ENCODE measurements at regions not wholly inside any gene's neighbourhood (a gene's known extent, or its start where the extent isn't known, plus 50 kb on each side); places are given as distances from the start of the nearest gene placed in this dataset.

GRCh38 chr6:3625980-3626563, 125.4 kb downstream of the PXDC1 start:
- H3K9me3 ChIP-seq (ENCODE audit: low read length): no peaks in the 10 kb centered on the region
- no peaks in the 10 kb centered on the region for H3K27me3 ChIP-seq (ENCODE audit: control insufficient read depth in 1 of 2, insufficient read depth in 2 of 2, low read length in 2 of 2)
- no peaks in the 10 kb centered on the region for H3K36me3 ChIP-seq (ENCODE audit: insufficient read depth, low read length)
- H3K27ac ChIP-seq (ENCODE audit: low read depth, low read length): no peak overlapping the region
- no peak overlapping the region for H3K9ac ChIP-seq (ENCODE audit: low read length)
- no peaks in the 10 kb centered on the region for H3K4me1 ChIP-seq (ENCODE audit: insufficient read depth, low read length)
- H3K4me3 ChIP-seq (ENCODE audit: low read depth in 1 of 2, low read length in 2 of 2): no peak overlapping the region

- no peaks in the 10 kb centered on the region for H3K36me3 ChIP-seq (ENCODE audit: insufficient read depth, low read length)
- H3K9ac ChIP-seq (ENCODE audit: low read length): no peak overlapping the region
- no peaks in the 10 kb centered on the region for H3K9me3 ChIP-seq (ENCODE audit: low read length)
- H3K27me3 ChIP-seq (ENCODE audit: control insufficient read depth in 1 of 2, insufficient read depth in 2 of 2, low read length in 2 of 2): no peaks in the 10 kb centered on the region
- H3K27ac ChIP-seq (ENCODE audit: low read depth, low read length): no peak overlapping the region
- H3K4me3 ChIP-seq (ENCODE audit: low read depth in 1 of 2, low read length in 2 of 2): no peak overlapping the region
- no peaks in the 10 kb centered on the region for H3K4me1 ChIP-seq (ENCODE audit: insufficient read depth, low read length)
These were observed 126.1 kb downstream of the PXDC1 start for GRCh38 chr6:3625149-3625979.

- Histone ChIP-seq H3K27me3 (ENCODE audit: control insufficient read depth in 1 of 2, insufficient read depth in 2 of 2, low read length in 2 of 2) (no peaks in the 10 kb centered on the region), H3K4me1 (ENCODE audit: insufficient read depth, low read length) (no peaks in the 10 kb centered on the region), H3K9me3 (ENCODE audit: low read length) (no peaks in the 10 kb centered on the region), H3K27ac (ENCODE audit: low read depth, low read length) (no peak overlapping the region), H3K9ac (ENCODE audit: low read length) (no peak overlapping the region), H3K36me3 (ENCODE audit: insufficient read depth, low read length) (no peaks in the 10 kb centered on the region), H3K4me3 (ENCODE audit: low read depth in 1 of 2, low read length in 2 of 2) (no peak overlapping the region)
These were observed 127.0 kb downstream of the PXDC1 start for GRCh38 chr6:3624250-3625136.

- Histone ChIP-seq H3K4me1 (ENCODE audit: insufficient read depth, low read length) (no peaks in the 10 kb centered on the region), H3K4me3 (ENCODE audit: low read depth in 1 of 2, low read length in 2 of 2) (no peak overlapping the region), H3K9ac (ENCODE audit: low read length) (no peak overlapping the region), H3K27ac (ENCODE audit: low read depth, low read length) (no peak overlapping the region), H3K9me3 (ENCODE audit: low read length) (no peaks in the 10 kb centered on the region), H3K36me3 (ENCODE audit: insufficient read depth, low read length) (no peaks in the 10 kb centered on the region), H3K27me3 (ENCODE audit: control insufficient read depth in 1 of 2, insufficient read depth in 2 of 2, low read length in 2 of 2) (no peaks in the 10 kb centered on the region)
These were observed 127.9 kb downstream of the PXDC1 start for GRCh38 chr6:3623451-3624249.

- no peaks in the 10 kb centered on the region for H3K36me3 ChIP-seq (ENCODE audit: insufficient read depth, low read length)
- no peak overlapping the region for H3K27ac ChIP-seq (ENCODE audit: low read depth, low read length)
- H3K9ac ChIP-seq (ENCODE audit: low read length): no peak overlapping the region
- H3K27me3 ChIP-seq (ENCODE audit: control insufficient read depth in 1 of 2, insufficient read depth in 2 of 2, low read length in 2 of 2): no peaks in the 10 kb centered on the region
- no peaks in the 10 kb centered on the region for H3K4me1 ChIP-seq (ENCODE audit: insufficient read depth, low read length)
- no peaks in the 10 kb centered on the region for H3K9me3 ChIP-seq (ENCODE audit: low read length)
- no peak overlapping the region for H3K4me3 ChIP-seq (ENCODE audit: low read depth in 1 of 2, low read length in 2 of 2)
These were observed 130.1 kb downstream of the PXDC1 start for GRCh38 chr6:3621411-3621810.

- Histone ChIP-seq H3K4me1 (ENCODE audit: insufficient read depth, low read length) (no peaks in the 10 kb centered on the region), H3K9me3 (ENCODE audit: low read length) (no peaks in the 10 kb centered on the region), H3K27me3 (ENCODE audit: control insufficient read depth in 1 of 2, insufficient read depth in 2 of 2, low read length in 2 of 2) (no peaks in the 10 kb centered on the region), H3K36me3 (ENCODE audit: insufficient read depth, low read length) (no peaks in the 10 kb centered on the region), H3K4me3 (ENCODE audit: low read depth in 1 of 2, low read length in 2 of 2) (no peak overlapping the region), H3K9ac (ENCODE audit: low read length) (no peak overlapping the region), H3K27ac (ENCODE audit: low read depth, low read length) (no peak overlapping the region)
These were observed 130.6 kb downstream of the PXDC1 start for GRCh38 chr6:3620937-3621336.

- Histone ChIP-seq H3K36me3 (ENCODE audit: insufficient read depth, low read length) (no peaks in the 10 kb centered on the region), H3K9me3 (ENCODE audit: low read length) (no peaks in the 10 kb centered on the region), H3K27me3 (ENCODE audit: control insufficient read depth in 1 of 2, insufficient read depth in 2 of 2, low read length in 2 of 2) (no peaks in the 10 kb centered on the region), H3K4me1 (ENCODE audit: insufficient read depth, low read length) (no peaks in the 10 kb centered on the region), H3K9ac (ENCODE audit: low read length) (no peak overlapping the region), H3K4me3 (ENCODE audit: low read depth in 1 of 2, low read length in 2 of 2) (no peak overlapping the region), H3K27ac (ENCODE audit: low read depth, low read length) (no peak overlapping the region)
These were observed 131.1 kb downstream of the PXDC1 start for GRCh38 chr6:3620389-3620788.

- H3K36me3 ChIP-seq (ENCODE audit: insufficient read depth, low read length): no peaks in the 10 kb centered on the region
These were observed 131.7 kb downstream of the PXDC1 start for GRCh38 chr6:3619800-3620199.

GRCh38 chr6:3619201-3619600, 132.3 kb downstream of the PXDC1 start:
- Histone ChIP-seq H3K4me3 (ENCODE audit: low read depth in 1 of 2, low read length in 2 of 2) (no peak overlapping the region), H3K36me3 (ENCODE audit: insufficient read depth, low read length) (no peaks in the 10 kb centered on the region), H3K27ac (ENCODE audit: low read depth, low read length) (no peak overlapping the region), H3K4me1 (ENCODE audit: insufficient read depth, low read length) (no peaks in the 10 kb centered on the region), H3K9ac (ENCODE audit: low read length) (no peak overlapping the region), H3K9me3 (ENCODE audit: low read length) (no peaks in the 10 kb centered on the region), H3K27me3 (ENCODE audit: control insufficient read depth in 1 of 2, insufficient read depth in 2 of 2, low read length in 2 of 2) (no peaks in the 10 kb centered on the region)

More at GRCh38 chr6:3619800-3620199, 131.7 kb downstream of the PXDC1 start:
- Histone ChIP-seq H3K27ac (ENCODE audit: low read depth, low read length) (no peak overlapping the region), H3K4me1 (ENCODE audit: insufficient read depth, low read length) (no peaks in the 10 kb centered on the region), H3K9me3 (ENCODE audit: low read length) (no peaks in the 10 kb centered on the region), H3K27me3 (ENCODE audit: control insufficient read depth in 1 of 2, insufficient read depth in 2 of 2, low read length in 2 of 2) (no peaks in the 10 kb centered on the region), H3K9ac (ENCODE audit: low read length) (no peak overlapping the region), H3K4me3 (ENCODE audit: low read depth in 1 of 2, low read length in 2 of 2) (no peak overlapping the region)

- Histone ChIP-seq H3K9me3 (ENCODE audit: low read length) (no peaks in the 10 kb centered on the region), H3K36me3 (ENCODE audit: insufficient read depth, low read length) (no peaks in the 10 kb centered on the region), H3K9ac (ENCODE audit: low read length) (no peak overlapping the region), H3K4me3 (ENCODE audit: low read depth in 1 of 2, low read length in 2 of 2) (no peak overlapping the region), H3K4me1 (ENCODE audit: insufficient read depth, low read length) (no peaks in the 10 kb centered on the region), H3K27ac (ENCODE audit: low read depth, low read length) (no peak overlapping the region), H3K27me3 (ENCODE audit: control insufficient read depth in 1 of 2, insufficient read depth in 2 of 2, low read length in 2 of 2) (no peaks in the 10 kb centered on the region)
These were observed 132.9 kb downstream of the PXDC1 start for GRCh38 chr6:3618642-3619041.

Data from muscle layer of colon (tissue), 2 donors.